ENCODE measurements at regions not wholly inside any gene's neighbourhood (a gene's known extent, or its start where the extent isn't known, plus 50 kb on each side); places are given as distances from the start of the nearest gene placed in this dataset.

- no peak for DNase-seq (ENCODE audit: low read depth)
- H3K4me3 ChIP-seq (ENCODE audit: low read depth, low read length) = no peak overlapping the region
- TF ChIP-seq CTCF (IDR thresholded peaks at IDR 0.05; ENCODE audit: insufficient read depth, low read depth, low read length, missing control alignments) = no peak
These were observed 290.8 kb upstream of the MC4R start for GRCh38 chr18:60663060-60663989.

DNA sequence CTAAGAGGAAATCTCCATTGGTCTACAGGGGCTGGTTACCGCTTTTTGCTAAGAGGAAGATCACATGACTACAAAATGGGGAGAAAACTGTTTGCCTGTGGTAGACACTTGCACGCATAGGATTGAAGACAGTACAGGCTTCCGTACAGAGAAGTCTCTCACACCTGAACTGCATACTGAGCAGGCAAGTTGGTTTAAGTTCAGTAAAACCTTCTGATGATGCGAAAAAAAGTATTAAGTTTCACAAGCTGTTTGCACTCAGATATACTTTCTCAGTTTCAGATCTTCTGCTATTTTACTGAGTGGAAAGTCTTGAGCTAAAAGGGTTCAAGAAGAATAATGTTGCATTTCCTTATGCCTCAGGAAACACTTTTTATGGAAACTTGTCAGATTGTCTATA lies 292.2 kb upstream of the MC4R start:
- TF ChIP-seq CTCF (IDR thresholded peaks at IDR 0.05; ENCODE audit: insufficient read depth, low read depth, low read length, missing control alignments) = no peak
- no peak overlapping the region for H3K4me3 ChIP-seq (ENCODE audit: low read depth, low read length)
- DNase-seq (ENCODE audit: low read depth) = no peak

GRCh38 chr18:60667016-60667415 lies 294.4 kb upstream of the MC4R start:
- no peak overlapping the region for H3K4me3 ChIP-seq (ENCODE audit: low read depth, low read length)
- TF ChIP-seq CTCF (IDR thresholded peaks at IDR 0.05; ENCODE audit: insufficient read depth, low read depth, low read length, missing control alignments) = no peak
- no peak for DNase-seq (ENCODE audit: low read depth)

GRCh38 chr18:60668583-60668982 lies 296.0 kb upstream of the MC4R start:
- TF ChIP-seq CTCF (IDR thresholded peaks at IDR 0.05; ENCODE audit: insufficient read depth, low read depth, low read length, missing control alignments) = no peak
- no peak overlapping the region for H3K4me3 ChIP-seq (ENCODE audit: low read depth, low read length)
- no peak for DNase-seq (ENCODE audit: low read depth)

DNA sequence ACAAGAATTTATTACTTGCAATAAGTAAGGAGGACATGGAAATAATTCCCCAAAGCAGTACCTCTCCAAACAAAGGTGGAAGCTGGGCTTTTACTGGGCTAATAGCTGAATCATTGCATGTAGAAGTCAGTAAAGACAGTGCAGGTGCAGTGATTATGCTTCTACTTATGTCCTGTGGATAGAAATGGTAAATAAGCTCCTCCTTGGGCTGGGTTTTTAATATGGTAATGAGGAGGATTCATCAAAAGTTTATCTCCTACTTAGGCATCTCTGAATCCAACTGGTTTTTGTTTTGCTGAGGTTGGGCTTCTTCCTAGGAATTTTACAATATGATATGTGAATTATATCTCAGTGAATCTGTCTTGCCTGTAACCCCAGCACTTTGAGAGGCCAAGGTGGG lies 297.4 kb upstream of the MC4R start:
- TF ChIP-seq CTCF (IDR thresholded peaks at IDR 0.05; ENCODE audit: insufficient read depth, low read depth, low read length, missing control alignments) = no peak
- H3K4me3 ChIP-seq (ENCODE audit: low read depth, low read length) = no peak overlapping the region
- no peak for DNase-seq (ENCODE audit: low read depth)

GRCh38 chr18:60671021-60671420 lies 298.4 kb upstream of the MC4R start:
- DNase-seq (ENCODE audit: low read depth) = no peak
- no peak for TF ChIP-seq CTCF (IDR thresholded peaks at IDR 0.05; ENCODE audit: insufficient read depth, low read depth, low read length, missing control alignments)
- no peak overlapping the region for H3K4me3 ChIP-seq (ENCODE audit: low read depth, low read length)

GRCh38 chr18:60675126-60675525 lies 302.6 kb upstream of the MC4R start:
- no peak for TF ChIP-seq CTCF (IDR thresholded peaks at IDR 0.05; ENCODE audit: insufficient read depth, low read depth, low read length, missing control alignments)
- DNase-seq (ENCODE audit: low read depth) = no peak
- no peak overlapping the region for H3K4me3 ChIP-seq (ENCODE audit: low read depth, low read length)
